SK-N-SH treated with all-trans-retinoic acid at 6 μM for 48 hours (cell line): ENCODE measurements at regions not wholly inside any gene's neighbourhood (a gene's known extent, or its start where the extent isn't known, plus 50 kb on each side); places are given as distances from the start of the nearest gene placed in this dataset.

Experiments used
- ATAC-seq: fragments of 200-7000 bp; cut with Tn5 transposase; 3 replicates; pipeline ENCODE4 v1.9.1; 2020; ENCODE audit warnings: mild to moderate bottlenecking, moderate library complexity
- BACH2 ChIP-seq: fragments of 250-450 bp; sonication (Bioruptor Pico); IDR thresholded peaks from 2 replicates; pipeline ENCODE4 v1.9.0; 2021; ENCODE audit warnings: mild to moderate bottlenecking, borderline replicate concordance
- ESRRG ChIP-seq: fragments of 250-450 bp; sonication (Bioruptor Pico); IDR thresholded peaks from 2 replicates; pipeline ENCODE4 v1.6.1; 2021; ENCODE audit warnings: mild to moderate bottlenecking
- GLIS3 ChIP-seq: fragments of 250-450 bp; sonication (Bioruptor Pico); IDR thresholded peaks from 2 replicates; pipeline ENCODE4 v1.5.0; 2020; ENCODE audit warnings: mild to moderate bottlenecking, moderate library complexity
- ISL1 ChIP-seq: fragments of 250-450 bp; sonication (Bioruptor Pico); IDR thresholded peaks from 2 replicates; pipeline ENCODE4 v2.1.2; 2022; ENCODE audit warnings: mild to moderate bottlenecking, moderate library complexity
- OSR1 ChIP-seq: fragments of 250-450 bp; sonication (Bioruptor Pico); IDR thresholded peaks from 2 replicates; pipeline ENCODE4 v1.8.0; 2022; ENCODE audit warnings: moderate library complexity, mild to moderate bottlenecking, inconsistent platforms
- RARB ChIP-seq: fragments of 250-450 bp; sonication (Bioruptor Pico); IDR thresholded peaks from 2 replicates; pipeline ENCODE4 v1.8.0; 2021; ENCODE audit warnings: mild to moderate bottlenecking, moderate library complexity
- TCF4 ChIP-seq: fragments of 250-450 bp; sonication (Bioruptor Pico); IDR thresholded peaks from 2 replicates; pipeline ENCODE4 v1.8.0; 2021; ENCODE audit warnings: mild to moderate bottlenecking, moderate library complexity, borderline replicate concordance
- TOX ChIP-seq: fragments of 250-450 bp; sonication (Bioruptor Pico); IDR thresholded peaks from 2 replicates; pipeline ENCODE4 v1.8.0; 2021; ENCODE audit warnings: mild to moderate bottlenecking, moderate library complexity, borderline replicate concordance
- ZC3H10 ChIP-seq: fragments of 250-450 bp; sonication (Bioruptor Pico); IDR thresholded peaks from 2 replicates; pipeline ENCODE4 v1.5.1; 2021; ENCODE audit warnings: mild to moderate bottlenecking, moderate library complexity
- ZFP3 ChIP-seq: fragments of 250-450 bp; sonication (Bioruptor Pico); IDR thresholded peaks from 2 replicates; pipeline ENCODE4 v1.5.0; 2020; ENCODE audit warnings: mild to moderate bottlenecking, moderate library complexity
- ZNF565 ChIP-seq: fragments of 450-650 bp; formaldehyde crosslinking; conservative IDR thresholded peaks from 2 replicates; pipeline ENCODE4 v1.5.0; 2020; ENCODE audit warnings: low read depth, mild to moderate bottlenecking, moderate library complexity
- ZNF70 ChIP-seq: fragments of 450-650 bp; formaldehyde crosslinking; IDR thresholded peaks from 2 replicates; pipeline ENCODE4 v1.5.0; 2020; ENCODE audit warnings: mild to moderate bottlenecking, moderate library complexity
- ZNF8 ChIP-seq: fragments of 450-650 bp; formaldehyde crosslinking; IDR thresholded peaks from 2 replicates; pipeline ENCODE4 v1.5.0; 2020; ENCODE audit warnings: mild to moderate bottlenecking, moderate library complexity
- TF ChIP-seq, protein P1 (sequence below): fragments of 250-450 bp; sonication (Bioruptor Pico); IDR thresholded peaks from 2 replicates; pipeline ENCODE4 v1.5.1; 2020; ENCODE audit warnings: low read depth, mild to moderate bottlenecking, moderate library complexity
- TF ChIP-seq, protein P2 (sequence below): fragments of 250-450 bp; sonication (Bioruptor Pico); IDR thresholded peaks from 2 replicates; pipeline ENCODE4 v1.5.0; 2020; ENCODE audit warnings: mild to moderate bottlenecking, moderate library complexity
- TF ChIP-seq, protein P3 (sequence below): fragments of 250-450 bp; sonication (Bioruptor Pico); IDR thresholded peaks from 2 replicates; pipeline ENCODE4 v1.8.0; 2020; ENCODE audit warnings: mild to moderate bottlenecking, moderate library complexity, borderline replicate concordance
- TF ChIP-seq, protein P4 (sequence below): fragments of 250-450 bp; sonication (Bioruptor Pico); IDR thresholded peaks from 2 replicates; pipeline ENCODE4 v1.8.0; 2021; ENCODE audit warnings: low read depth, mild to moderate bottlenecking, moderate library complexity, borderline replicate concordance
- TF ChIP-seq, protein P5 (sequence below): fragments of 250-450 bp; sonication (Bioruptor Pico); IDR thresholded peaks from 2 replicates; pipeline ENCODE4 v1.5.1; 2021; ENCODE audit warnings: mild to moderate bottlenecking, moderate library complexity

DNA sequence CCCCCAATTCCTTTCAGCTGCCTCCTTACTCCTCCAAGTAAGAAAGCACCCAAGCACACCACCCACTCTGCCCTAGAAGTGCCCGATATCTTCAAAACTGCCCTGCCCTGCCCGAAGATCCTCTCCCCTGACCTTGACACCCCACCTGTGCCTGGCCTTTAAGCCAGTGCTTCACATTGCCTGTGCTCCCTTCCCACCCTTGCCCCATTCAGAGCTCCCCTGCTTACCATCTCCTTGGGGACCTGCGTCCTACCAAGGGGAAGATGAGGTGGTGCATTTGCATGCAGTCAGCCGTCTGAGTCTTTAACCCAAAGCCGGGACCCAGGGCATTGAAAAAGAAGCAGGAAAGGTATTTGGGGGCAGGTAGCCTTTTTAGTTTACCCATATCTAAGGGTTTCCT, 73.5 kb upstream of the SLCO3A1 start:
- TF ChIP-seq ESRRG (no peak), ZC3H10 (CRISPR knock-in tag) (no peak)
- TF ChIP-seq, all 23 proteins: peak for 0
- ATAC-seq = no peak

DNA sequence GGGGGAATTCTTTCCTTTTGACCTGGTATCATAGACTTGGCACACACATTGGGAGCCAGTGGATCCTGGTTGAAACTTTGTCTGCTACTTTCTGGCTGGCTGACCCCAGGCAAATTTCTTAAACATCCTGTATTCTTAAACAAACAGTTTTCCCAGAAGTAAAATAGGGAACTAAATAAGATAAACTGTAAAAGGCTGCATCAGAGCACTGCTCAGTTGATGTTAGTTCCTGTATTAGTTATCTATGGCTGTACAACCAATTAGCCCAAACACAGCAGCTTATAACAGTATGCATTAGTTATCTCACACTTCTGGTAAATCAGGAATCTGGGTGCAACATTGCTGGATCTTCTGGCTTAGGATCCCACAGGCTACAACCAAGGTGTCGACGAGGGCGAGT, 73.1 kb upstream of the SLCO3A1 start:
- no peak for ATAC-seq
- TF ChIP-seq GLIS3 (no peak), BACH2 (CRISPR knock-in tag) (no peak), TOX (no peak), ZC3H10 (CRISPR knock-in tag) (no peak), ISL1 (CRISPR knock-in tag) (no peak), ESRRG (no peak), RARB (CRISPR knock-in tag) (no peak), OSR1 (CRISPR knock-in tag) (no peak), ZFP3 (CRISPR knock-in tag) (no peak), ZNF8 (CRISPR knock-in tag) (no peak), ZNF565 (CRISPR knock-in tag) (no peak)
- TF ChIP-seq, protein P1, sequence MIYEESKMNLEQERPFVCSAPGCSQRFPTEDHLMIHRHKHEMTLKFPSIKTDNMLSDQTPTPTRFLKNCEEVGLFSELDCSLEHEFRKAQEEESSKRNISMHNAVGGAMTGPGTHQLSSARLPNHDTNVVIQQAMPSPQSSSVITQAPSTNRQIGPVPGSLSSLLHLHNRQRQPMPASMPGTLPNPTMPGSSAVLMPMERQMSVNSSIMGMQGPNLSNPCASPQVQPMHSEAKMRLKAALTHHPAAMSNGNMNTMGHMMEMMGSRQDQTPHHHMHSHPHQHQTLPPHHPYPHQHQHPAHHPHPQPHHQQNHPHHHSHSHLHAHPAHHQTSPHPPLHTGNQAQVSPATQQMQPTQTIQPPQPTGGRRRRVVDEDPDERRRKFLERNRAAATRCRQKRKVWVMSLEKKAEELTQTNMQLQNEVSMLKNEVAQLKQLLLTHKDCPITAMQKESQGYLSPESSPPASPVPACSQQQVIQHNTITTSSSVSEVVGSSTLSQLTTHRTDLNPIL (CRISPR knock-in tag) = no peak
- TF ChIP-seq, protein P2, sequence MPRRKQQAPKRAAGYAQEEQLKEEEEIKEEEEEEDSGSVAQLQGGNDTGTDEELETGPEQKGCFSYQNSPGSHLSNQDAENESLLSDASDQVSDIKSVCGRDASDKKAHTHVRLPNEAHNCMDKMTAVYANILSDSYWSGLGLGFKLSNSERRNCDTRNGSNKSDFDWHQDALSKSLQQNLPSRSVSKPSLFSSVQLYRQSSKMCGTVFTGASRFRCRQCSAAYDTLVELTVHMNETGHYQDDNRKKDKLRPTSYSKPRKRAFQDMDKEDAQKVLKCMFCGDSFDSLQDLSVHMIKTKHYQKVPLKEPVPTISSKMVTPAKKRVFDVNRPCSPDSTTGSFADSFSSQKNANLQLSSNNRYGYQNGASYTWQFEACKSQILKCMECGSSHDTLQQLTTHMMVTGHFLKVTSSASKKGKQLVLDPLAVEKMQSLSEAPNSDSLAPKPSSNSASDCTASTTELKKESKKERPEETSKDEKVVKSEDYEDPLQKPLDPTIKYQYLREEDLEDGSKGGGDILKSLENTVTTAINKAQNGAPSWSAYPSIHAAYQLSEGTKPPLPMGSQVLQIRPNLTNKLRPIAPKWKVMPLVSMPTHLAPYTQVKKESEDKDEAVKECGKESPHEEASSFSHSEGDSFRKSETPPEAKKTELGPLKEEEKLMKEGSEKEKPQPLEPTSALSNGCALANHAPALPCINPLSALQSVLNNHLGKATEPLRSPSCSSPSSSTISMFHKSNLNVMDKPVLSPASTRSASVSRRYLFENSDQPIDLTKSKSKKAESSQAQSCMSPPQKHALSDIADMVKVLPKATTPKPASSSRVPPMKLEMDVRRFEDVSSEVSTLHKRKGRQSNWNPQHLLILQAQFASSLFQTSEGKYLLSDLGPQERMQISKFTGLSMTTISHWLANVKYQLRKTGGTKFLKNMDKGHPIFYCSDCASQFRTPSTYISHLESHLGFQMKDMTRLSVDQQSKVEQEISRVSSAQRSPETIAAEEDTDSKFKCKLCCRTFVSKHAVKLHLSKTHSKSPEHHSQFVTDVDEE (CRISPR knock-in tag) = no peak
- TF ChIP-seq, protein P3, sequence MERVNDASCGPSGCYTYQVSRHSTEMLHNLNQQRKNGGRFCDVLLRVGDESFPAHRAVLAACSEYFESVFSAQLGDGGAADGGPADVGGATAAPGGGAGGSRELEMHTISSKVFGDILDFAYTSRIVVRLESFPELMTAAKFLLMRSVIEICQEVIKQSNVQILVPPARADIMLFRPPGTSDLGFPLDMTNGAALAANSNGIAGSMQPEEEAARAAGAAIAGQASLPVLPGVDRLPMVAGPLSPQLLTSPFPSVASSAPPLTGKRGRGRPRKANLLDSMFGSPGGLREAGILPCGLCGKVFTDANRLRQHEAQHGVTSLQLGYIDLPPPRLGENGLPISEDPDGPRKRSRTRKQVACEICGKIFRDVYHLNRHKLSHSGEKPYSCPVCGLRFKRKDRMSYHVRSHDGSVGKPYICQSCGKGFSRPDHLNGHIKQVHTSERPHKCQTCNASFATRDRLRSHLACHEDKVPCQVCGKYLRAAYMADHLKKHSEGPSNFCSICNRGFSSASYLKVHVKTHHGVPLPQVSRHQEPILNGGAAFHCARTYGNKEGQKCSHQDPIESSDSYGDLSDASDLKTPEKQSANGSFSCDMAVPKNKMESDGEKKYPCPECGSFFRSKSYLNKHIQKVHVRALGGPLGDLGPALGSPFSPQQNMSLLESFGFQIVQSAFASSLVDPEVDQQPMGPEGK (CRISPR knock-in tag) = no peak
- TF ChIP-seq, protein P4, sequence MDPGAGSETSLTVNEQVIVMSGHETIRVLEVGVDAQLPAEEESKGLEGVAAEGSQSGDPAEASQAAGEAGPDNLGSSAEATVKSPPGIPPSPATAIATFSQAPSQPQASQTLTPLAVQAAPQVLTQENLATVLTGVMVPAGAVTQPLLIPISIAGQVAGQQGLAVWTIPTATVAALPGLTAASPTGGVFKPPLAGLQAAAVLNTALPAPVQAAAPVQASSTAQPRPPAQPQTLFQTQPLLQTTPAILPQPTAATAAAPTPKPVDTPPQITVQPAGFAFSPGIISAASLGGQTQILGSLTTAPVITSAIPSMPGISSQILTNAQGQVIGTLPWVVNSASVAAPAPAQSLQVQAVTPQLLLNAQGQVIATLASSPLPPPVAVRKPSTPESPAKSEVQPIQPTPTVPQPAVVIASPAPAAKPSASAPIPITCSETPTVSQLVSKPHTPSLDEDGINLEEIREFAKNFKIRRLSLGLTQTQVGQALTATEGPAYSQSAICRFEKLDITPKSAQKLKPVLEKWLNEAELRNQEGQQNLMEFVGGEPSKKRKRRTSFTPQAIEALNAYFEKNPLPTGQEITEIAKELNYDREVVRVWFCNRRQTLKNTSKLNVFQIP (CRISPR knock-in tag) = no peak
- TF ChIP-seq, protein P5, sequence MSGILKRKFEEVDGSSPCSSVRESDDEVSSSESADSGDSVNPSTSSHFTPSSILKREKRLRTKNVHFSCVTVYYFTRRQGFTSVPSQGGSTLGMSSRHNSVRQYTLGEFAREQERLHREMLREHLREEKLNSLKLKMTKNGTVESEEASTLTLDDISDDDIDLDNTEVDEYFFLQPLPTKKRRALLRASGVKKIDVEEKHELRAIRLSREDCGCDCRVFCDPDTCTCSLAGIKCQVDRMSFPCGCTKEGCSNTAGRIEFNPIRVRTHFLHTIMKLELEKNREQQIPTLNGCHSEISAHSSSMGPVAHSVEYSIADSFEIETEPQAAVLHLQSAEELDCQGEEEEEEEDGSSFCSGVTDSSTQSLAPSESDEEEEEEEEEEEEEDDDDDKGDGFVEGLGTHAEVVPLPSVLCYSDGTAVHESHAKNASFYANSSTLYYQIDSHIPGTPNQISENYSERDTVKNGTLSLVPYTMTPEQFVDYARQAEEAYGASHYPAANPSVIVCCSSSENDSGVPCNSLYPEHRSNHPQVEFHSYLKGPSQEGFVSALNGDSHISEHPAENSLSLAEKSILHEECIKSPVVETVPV (CRISPR knock-in tag) = no peak

DNA sequence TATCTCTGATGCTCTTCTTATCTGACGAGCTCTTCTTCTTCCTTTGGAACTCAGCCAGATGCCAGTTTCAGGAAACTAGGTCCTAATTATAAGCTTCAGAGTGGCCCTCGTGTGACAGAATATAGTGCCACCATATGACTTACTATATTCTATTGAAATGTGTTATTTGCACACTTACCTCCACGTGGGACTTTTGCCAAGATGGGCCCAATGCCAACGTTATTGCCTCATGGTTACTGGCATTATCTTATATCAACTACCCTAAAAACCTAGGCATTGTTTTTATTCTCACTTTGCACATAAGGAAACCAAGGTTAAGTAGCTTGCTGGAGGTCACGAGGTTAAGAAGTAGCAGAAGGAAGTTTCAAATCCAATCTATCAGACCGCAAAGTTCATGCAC, 71.3 kb upstream of the SLCO3A1 start:
- no peak for ATAC-seq
- TF ChIP-seq, protein P3 (CRISPR knock-in tag) = no peak
- TF ChIP-seq TCF4 (CRISPR knock-in tag) (no peak), RARB (CRISPR knock-in tag) (no peak), TOX (no peak), GLIS3 (no peak), ZNF70 (CRISPR knock-in tag) (no peak), ISL1 (CRISPR knock-in tag) (no peak), ESRRG (no peak)
- TF ChIP-seq, protein P1 (CRISPR knock-in tag) = no peak
- TF ChIP-seq, protein P5 (CRISPR knock-in tag) = no peak
